A549 (cell line): ENCODE measurements at regions not wholly inside any gene's neighbourhood (a gene's known extent, or its start where the extent isn't known, plus 50 kb on each side); places are given as distances from the start of the nearest gene placed in this dataset.
A peak's percentile ranks its signal among the peaks of the same experiment; 100 is the strongest.

Experiments
- ATAC-seq, 2 experiments: fragments of 200-7000 bp in 1 of 2; fragments of >200 bp in 1 of 2; cut with Nextera tagmentation in 1 of 2; cut with Tn5 transposase in 1 of 2; 3 replicates each; pipeline versions ENCODE4 v1.8.0 to v1.9.1; 2018 to 2020; ENCODE audit warnings: mild to moderate bottlenecking in 1 of 2, moderate library complexity in 1 of 2
- CTCF ChIA-PET: fragments of 300-600 bp; sonication (Branson Sonifier 250); formaldehyde crosslinking; extraction: SDS; loops from one replicate; lab custom pipeline; 2021; ENCODE audit warnings: antibody characterized with exemption, inconsistent platforms; lab: Yijun Ruan, JAX
- POLR2A ChIA-PET: fragments of 350-600 bp; formaldehyde crosslinking; extraction: SDS; loops from one replicate; lab custom pipeline; 2021; ENCODE audit warnings: antibody characterized with exemption, inconsistent platforms; lab: Yijun Ruan, JAX
- DNase-seq, 2 experiments: peaks; one replicate each; pipeline versions ENCODE4 v3.0.0 to v3.0.0-alpha.2; 2011 to 2016; ENCODE audit warnings: low read depth in 1 of 2, low spot score in 1 of 2
- FAIRE-seq: peaks from 2 replicates; lab custom pipeline; 2011; peaks lifted over from hg19 to GRCh38; lab: Jason Lieb, UNC
- H3K27ac ChIP-seq, 2 experiments: fragments of >200 bp; sonication (Bioruptor Twin); formaldehyde crosslinking; 3 replicates each; pipeline ENCODE4 v1.5.1; 2016 to 2017
- H3K4me1 ChIP-seq: fragments of >200 bp; sonication (Bioruptor Twin); formaldehyde crosslinking; 3 replicates; pipeline ENCODE4 v1.6.1; 2016
- H3K4me2 ChIP-seq: fragments of >200 bp; sonication (Bioruptor Twin); formaldehyde crosslinking; 3 replicates; pipeline ENCODE4 v1.6.1; 2016
- H3K4me3 ChIP-seq: fragments of >200 bp; sonication (Bioruptor Twin); formaldehyde crosslinking; 3 replicates; pipeline ENCODE4 v1.5.1; 2016
- H3K9me3 ChIP-seq: fragments of >200 bp; sonication (Bioruptor Twin); formaldehyde crosslinking; 3 replicates; pipeline ENCODE4 v1.6.1; 2016
- CBX2 ChIP-seq: fragments of 200-600 bp; sonication (generic); IDR thresholded peaks from 2 replicates; pipeline ENCODE4 v1.6.1; 2016; ENCODE audit warnings: low read depth, mild to moderate bottlenecking, borderline replicate concordance
- CEBPB ChIP-seq, 2 experiments: fragments of >200 bp in 1 of 2; sonication (Bioruptor Twin) in 1 of 2; formaldehyde crosslinking in 1 of 2; IDR thresholded peaks; 2 replicates each; pipeline ENCODE4 v1.6.1; 2012 to 2016
- CHD2 ChIP-seq: fragments of 150-350 bp; IDR thresholded peaks from 2 replicates; pipeline ENCODE4 v1.6.1; 2014; ENCODE audit warnings: low read length; ENCODE audit not compliant: partially characterized antibody
- CTCF ChIP-seq: fragments of >200 bp; sonication (Bioruptor Twin); formaldehyde crosslinking; IDR thresholded peaks from 3 replicates; pipeline ENCODE4 v1.5.1; 2016
- ELK1 ChIP-seq: fragments of 150-350 bp; IDR thresholded peaks from 2 replicates; pipeline ENCODE4 v1.6.1; 2014; ENCODE audit warnings: low read depth, mild to moderate bottlenecking, low read length
- FOSB ChIP-seq: fragments of 250-450 bp; sonication (Bioruptor Pico); IDR thresholded peaks from 2 replicates; pipeline ENCODE4 v1.5.0; 2020; ENCODE audit warnings: mild to moderate bottlenecking, moderate library complexity
- FOSL2 ChIP-seq, 2 experiments: fragments of 450-650 bp in 1 of 2; fragments of >200 bp in 1 of 2; sonication (Bioruptor Twin) in 1 of 2; formaldehyde crosslinking; IDR thresholded peaks; 2 replicates each; pipeline versions ENCODE4 v1.5.0 to v1.6.1; 2016 to 2020; ENCODE audit warnings: mild to moderate bottlenecking in 1 of 2, moderate library complexity in 1 of 2
- GATA3 ChIP-seq: IDR thresholded peaks from 2 replicates; pipeline ENCODE4 v1.6.1; 2012; ENCODE audit warnings: borderline replicate concordance
- HDAC2 ChIP-seq: fragments of 200-600 bp; sonication (generic); IDR thresholded peaks from 2 replicates; pipeline ENCODE4 v1.6.1; 2016
- HOXA7 ChIP-seq: fragments of 250-450 bp; sonication (Bioruptor Pico); IDR thresholded peaks from 2 replicates; pipeline ENCODE4 v1.5.0; 2020; ENCODE audit warnings: mild to moderate bottlenecking, moderate library complexity
- HOXB5 ChIP-seq: fragments of 250-450 bp; sonication (Bioruptor Pico); IDR thresholded peaks from 2 replicates; pipeline ENCODE4 v1.5.0; 2020; ENCODE audit warnings: mild to moderate bottlenecking, moderate library complexity
- JUN ChIP-seq, 2 experiments: fragments of >200 bp; sonication (Bioruptor Twin); formaldehyde crosslinking; IDR thresholded peaks; 2 replicates in 1 of 2; 3 replicates in 1 of 2; pipeline ENCODE4 v1.6.1; 2016 to 2017
- JUNB ChIP-seq: fragments of >200 bp; sonication (Bioruptor Twin); formaldehyde crosslinking; IDR thresholded peaks from 2 replicates; pipeline ENCODE4 v1.6.1; 2016
- MAFK ChIP-seq: fragments of 450-650 bp; IDR thresholded peaks from 2 replicates; pipeline ENCODE4 v1.6.1; 2014; ENCODE audit not compliant: partially characterized antibody
- NR3C1 ChIP-seq: fragments of >200 bp; sonication (Bioruptor Twin); formaldehyde crosslinking; IDR thresholded peaks from 3 replicates; pipeline ENCODE4 v1.6.1; 2017
- RAD21 ChIP-seq, 2 experiments: fragments of >200 bp in 1 of 2; sonication (Bioruptor Twin) in 1 of 2; formaldehyde crosslinking in 1 of 2; IDR thresholded peaks in 1 of 2; conservative IDR thresholded peaks in 1 of 2; 2 replicates in 1 of 2; 3 replicates in 1 of 2; pipeline ENCODE4 v1.6.1; 2012 to 2018; ENCODE audit warnings: inconsistent platforms in 1 of 2
- RNF2 ChIP-seq: fragments of 200-600 bp; sonication (generic); IDR thresholded peaks from 2 replicates; pipeline ENCODE4 v1.6.1; 2016; ENCODE audit warnings: low read depth, mild to moderate bottlenecking, antibody characterized with exemption, moderate library complexity, borderline replicate concordance
- SMC3 ChIP-seq: fragments of >200 bp; sonication (Bioruptor Twin); formaldehyde crosslinking; IDR thresholded peaks from 3 replicates; pipeline ENCODE4 v1.6.1; 2018; ENCODE audit warnings: inconsistent platforms
- TFCP2L1 ChIP-seq: fragments of 250-450 bp; sonication (Bioruptor Pico); IDR thresholded peaks from 2 replicates; pipeline ENCODE4 v1.5.0; 2021; ENCODE audit warnings: mild to moderate bottlenecking
- ZC3H11A ChIP-seq: fragments of 450-650 bp; IDR thresholded peaks from 2 replicates; pipeline ENCODE4 v1.6.1; 2014; ENCODE audit warnings: antibody characterized with exemption, mild to moderate bottlenecking
- ZNF302 ChIP-seq: fragments of 250-450 bp; sonication (Bioruptor Pico); IDR thresholded peaks from 2 replicates; pipeline ENCODE4 v1.9.0; 2021; ENCODE audit warnings: inconsistent platforms, mild to moderate bottlenecking, moderate library complexity
- ZSCAN20 ChIP-seq: fragments of 250-450 bp; sonication (Bioruptor Pico); IDR thresholded peaks from 2 replicates; pipeline ENCODE4 v1.8.0; 2022; ENCODE audit warnings: mild to moderate bottlenecking, moderate library complexity
- WGBS: methylation state at CpG from one replicate; pipeline ENCODE4 v1.1.6; 2017; ENCODE audit errors: missing lambda C conversion rate; 5-methylcytosine and 5-hydroxymethylcytosine counted together
- TF ChIP-seq, protein P1 (sequence below): fragments of >200 bp; sonication (Bioruptor Twin); formaldehyde crosslinking; IDR thresholded peaks from 3 replicates; pipeline ENCODE4 v1.6.1; 2016
- TF ChIP-seq, protein P2 (sequence below): fragments of 450-650 bp; IDR thresholded peaks from 2 replicates; pipeline ENCODE4 v1.6.1; 2014; ENCODE audit warnings: antibody characterized with exemption

DNA sequence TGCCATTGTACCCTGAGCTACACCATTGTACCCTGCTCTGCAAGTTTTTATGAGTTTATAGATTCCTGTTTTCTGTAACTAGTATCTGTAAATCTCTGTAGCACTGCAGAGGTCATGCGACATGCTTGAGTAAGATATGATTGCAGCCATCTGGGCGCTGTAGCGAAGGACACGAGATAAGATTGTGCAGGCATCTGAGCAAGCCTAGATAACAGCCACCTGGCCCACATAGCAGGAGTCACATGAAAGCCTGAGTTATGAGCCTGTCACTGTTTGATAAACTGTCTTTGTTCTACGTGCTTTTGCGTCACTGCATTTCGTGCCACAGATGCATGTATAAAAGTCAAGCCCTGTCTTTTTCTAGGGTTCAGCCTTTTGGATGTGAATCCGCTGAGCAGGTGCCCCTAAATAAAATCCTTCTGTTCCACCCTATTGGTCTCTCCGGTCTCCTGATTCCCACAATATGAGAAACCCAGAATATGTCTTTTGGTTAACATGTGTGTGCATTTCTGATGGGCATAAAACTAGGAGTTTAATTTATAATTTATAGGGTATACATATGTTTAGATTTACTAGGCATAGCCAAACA is 327.6 kb upstream of the MAOA start:
- DNase-seq: no peak
- peak; percentile 46 for FAIRE-seq
- ATAC-seq: no peak
- ChIA-PET POLR2A (no interaction called here), CTCF (no interaction called here)
- H3K4me2 ChIP-seq: no peak overlapping the region
- no peaks in the 10 kb centered on the region for H3K9me3 ChIP-seq
- 22% methylated on average over 9 of the region's 9 CpGs for WGBS
- no peaks in the 10 kb centered on the region for H3K4me1 ChIP-seq
- H3K4me3 ChIP-seq: no peak overlapping the region
- TF ChIP-seq RAD21 (conservative IDR thresholded peaks at IDR 0.05 in 1 of 2, IDR thresholded peaks at IDR 0.05 in 1 of 2) (no peak), CHD2 (no peak), HOXB5 (CRISPR knock-in tag) (no peak), CBX2 (no peak), GATA3 (no peak), RNF2 (no peak), ZC3H11A (no peak), SMC3 (no peak), HDAC2 (no peak), FOSB (CRISPR knock-in tag) (no peak), CTCF (no peak), ZSCAN20 (CRISPR knock-in tag) (no peak), FOSL2 (IDR thresholded peaks at IDR 0.05) (no peak), FOSL2 (CRISPR knock-in tag; IDR thresholded peaks at IDR 0.05) (no peak), ZNF302 (CRISPR knock-in tag) (no peak), NR3C1 (no peak), CEBPB (IDR thresholded peaks at IDR 0.05) (no peak)
- no peak overlapping the region for H3K27ac ChIP-seq

- WGBS: 5% methylated on average over 1 of the region's 1 CpG
- Histone ChIP-seq H3K9me3 (no peaks in the 10 kb centered on the region), H3K27ac (no peak overlapping the region), H3K4me2 (no peak overlapping the region), H3K4me3 (no peak overlapping the region), H3K4me1 (no peaks in the 10 kb centered on the region)
- TF ChIP-seq HOXA7 (no peak), FOSL2 (IDR thresholded peaks at IDR 0.05) (no peak), FOSL2 (CRISPR knock-in tag; IDR thresholded peaks at IDR 0.05) (no peak)
- ATAC-seq (no peak), FAIRE-seq (no peak), DNase-seq (no peak)
- ChIA-PET CTCF (no interaction called here), POLR2A (no interaction called here)
Measured at GRCh38 chrX:43333543-43333942, 322.6 kb upstream of the MAOA start.

GRCh38 chrX:43345166-43345565 is 310.9 kb upstream of the MAOA start:
- 37% methylated on average over 2 of the region's 2 CpGs for WGBS
- Histone ChIP-seq H3K27ac (no peak overlapping the region), H3K4me1 (no peaks in the 10 kb centered on the region), H3K4me2 (no peak overlapping the region), H3K4me3 (no peak overlapping the region), H3K9me3 (no peaks in the 10 kb centered on the region)
- ChIA-PET POLR2A (no interaction called here), CTCF (no interaction called here)
- ATAC-seq (no peak), FAIRE-seq (no peak), DNase-seq (no peak)
- TF ChIP-seq JUN (IDR thresholded peaks at IDR 0.05): no peak
- TF ChIP-seq, protein P1, sequence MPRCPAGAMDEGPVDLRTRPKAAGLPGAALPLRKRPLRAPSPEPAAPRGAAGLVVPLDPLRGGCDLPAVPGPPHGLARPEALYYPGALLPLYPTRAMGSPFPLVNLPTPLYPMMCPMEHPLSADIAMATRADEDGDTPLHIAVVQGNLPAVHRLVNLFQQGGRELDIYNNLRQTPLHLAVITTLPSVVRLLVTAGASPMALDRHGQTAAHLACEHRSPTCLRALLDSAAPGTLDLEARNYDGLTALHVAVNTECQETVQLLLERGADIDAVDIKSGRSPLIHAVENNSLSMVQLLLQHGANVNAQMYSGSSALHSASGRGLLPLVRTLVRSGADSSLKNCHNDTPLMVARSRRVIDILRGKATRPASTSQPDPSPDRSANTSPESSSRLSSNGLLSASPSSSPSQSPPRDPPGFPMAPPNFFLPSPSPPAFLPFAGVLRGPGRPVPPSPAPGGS: no peak
- TF ChIP-seq JUNB: no peak
- TF ChIP-seq, protein P2, sequence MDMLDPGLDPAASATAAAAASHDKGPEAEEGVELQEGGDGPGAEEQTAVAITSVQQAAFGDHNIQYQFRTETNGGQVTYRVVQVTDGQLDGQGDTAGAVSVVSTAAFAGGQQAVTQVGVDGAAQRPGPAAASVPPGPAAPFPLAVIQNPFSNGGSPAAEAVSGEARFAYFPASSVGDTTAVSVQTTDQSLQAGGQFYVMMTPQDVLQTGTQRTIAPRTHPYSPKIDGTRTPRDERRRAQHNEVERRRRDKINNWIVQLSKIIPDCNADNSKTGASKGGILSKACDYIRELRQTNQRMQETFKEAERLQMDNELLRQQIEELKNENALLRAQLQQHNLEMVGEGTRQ: no peak
- TF ChIP-seq ELK1: no peak
- TF ChIP-seq MAFK: no peak
- no peak for TF ChIP-seq TFCP2L1 (CRISPR knock-in tag)
